ENCODE measurements at regions not wholly inside any gene's neighbourhood (a gene's known extent, or its start where the extent isn't known, plus 50 kb on each side); places are given as distances from the start of the nearest gene placed in this dataset.
"Not testable (repeated sequence)": the region's sequence is repeated elsewhere in the genome, so short reads cannot be mapped to it uniquely, and the experiment has no call there.

DNA sequence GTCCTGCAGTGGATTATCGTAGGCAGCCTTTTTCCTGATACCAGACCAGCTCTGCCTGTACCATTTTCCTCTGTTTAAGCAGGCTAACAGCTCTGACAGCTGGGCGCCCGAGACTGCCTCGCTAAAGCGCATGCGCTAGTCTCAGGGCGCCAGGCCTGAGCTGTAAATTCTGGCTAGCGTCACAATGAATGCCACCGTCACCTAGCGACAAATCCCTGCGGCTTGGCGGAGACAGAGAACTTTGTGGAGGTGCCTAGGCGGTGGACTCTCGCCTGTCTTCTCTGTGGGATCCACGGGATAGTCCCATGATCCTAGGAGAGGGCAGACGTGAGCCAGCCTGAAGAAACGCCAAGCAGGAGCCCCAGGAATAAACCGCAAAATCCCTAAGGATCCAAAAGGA is 573.9 kb downstream of the KCNJ18 start:
- FAIRE-seq = no peak

DNA sequence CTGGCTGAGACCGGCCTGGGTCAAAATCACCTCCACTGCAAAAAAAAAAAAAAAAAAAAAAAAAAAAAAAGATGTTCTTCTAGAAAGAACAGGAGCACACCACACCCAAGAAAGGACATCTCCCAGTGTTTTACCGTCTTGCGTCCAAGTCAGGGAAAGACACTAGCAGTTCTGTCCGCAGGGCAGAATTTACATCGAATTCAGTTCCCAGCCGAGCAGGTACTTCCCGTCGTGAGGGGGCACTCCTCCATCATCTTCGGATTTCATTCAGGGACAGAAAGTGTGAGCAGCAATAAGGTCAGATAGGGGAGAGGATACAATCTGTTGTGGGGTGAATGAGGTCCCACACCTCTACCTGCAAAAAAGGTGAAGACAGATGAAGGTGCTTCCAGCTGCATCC is 574.7 kb downstream of the KCNJ18 start:
- no peak for FAIRE-seq

DNA sequence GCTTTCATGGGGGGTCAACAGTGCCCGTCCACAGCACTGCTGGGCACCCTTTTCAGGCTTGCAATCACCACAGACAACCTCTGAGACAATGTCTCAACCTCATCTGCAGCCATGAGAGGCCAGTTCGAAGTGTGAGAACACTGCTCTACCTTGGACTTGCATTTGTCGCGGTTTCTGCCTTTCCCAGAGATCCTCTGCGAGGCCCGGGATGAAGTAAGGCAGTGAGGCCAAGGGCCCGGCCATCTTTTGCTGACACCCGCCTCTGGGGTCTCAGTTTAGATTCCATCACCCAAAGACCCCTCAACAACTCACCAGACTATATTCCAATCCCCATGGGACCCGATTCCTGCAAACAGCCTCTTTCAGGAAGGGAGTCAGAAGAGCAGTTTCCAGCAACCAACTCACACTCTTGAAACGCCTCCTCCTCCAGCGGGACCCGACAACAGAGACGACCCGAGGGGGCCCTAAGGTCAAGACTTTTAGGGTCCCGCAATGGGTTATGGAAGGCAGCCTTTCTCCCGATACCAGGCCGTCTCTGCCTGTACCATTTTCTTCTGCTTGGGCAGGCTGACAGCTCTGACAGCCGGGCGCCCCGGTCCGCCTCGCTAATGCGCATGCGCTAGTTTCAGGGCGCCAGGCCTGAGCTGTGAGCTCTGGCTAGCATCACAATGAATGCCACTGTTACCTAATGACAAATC is 576.0 kb downstream of the KCNJ18 start:
- no peak for FAIRE-seq

DNA sequence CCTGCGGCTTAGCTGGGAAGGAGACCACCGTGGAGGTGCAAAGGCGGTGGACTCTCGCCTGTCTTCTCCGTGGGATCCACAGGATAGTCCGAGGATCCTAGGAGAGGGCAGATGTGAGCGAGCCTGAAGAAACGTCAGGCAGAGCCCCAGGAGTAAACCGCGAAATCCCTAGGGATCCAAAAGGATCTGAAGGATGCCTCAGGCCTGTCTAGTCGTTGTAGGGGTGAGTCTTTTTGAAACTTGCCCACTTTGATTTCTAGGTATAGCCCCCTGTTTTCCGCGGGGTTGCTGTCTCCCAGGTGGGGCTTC is 576.5 kb downstream of the KCNJ18 start:
- no peak for FAIRE-seq

DNA sequence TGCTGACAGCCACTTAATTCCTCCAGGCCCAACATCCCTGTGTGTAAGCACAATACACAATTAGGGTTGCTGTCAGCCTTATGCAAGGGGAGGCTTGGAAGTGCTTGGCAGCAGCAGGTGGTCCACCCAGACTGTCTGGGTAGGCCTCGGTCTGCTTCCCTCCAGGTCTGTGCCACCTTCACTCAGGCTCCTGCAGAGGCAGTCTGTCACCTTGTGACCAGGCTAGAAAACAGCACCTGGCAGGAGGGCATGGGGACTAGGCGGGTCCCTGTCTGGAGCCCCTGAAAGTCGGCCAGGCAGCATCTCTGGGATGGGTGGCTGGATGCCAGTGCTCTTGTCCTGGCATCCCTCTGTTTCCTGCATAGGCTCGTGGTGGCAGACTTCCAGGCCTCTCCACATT is 578.1 kb downstream of the KCNJ18 start:
- FAIRE-seq = no peak

DNA sequence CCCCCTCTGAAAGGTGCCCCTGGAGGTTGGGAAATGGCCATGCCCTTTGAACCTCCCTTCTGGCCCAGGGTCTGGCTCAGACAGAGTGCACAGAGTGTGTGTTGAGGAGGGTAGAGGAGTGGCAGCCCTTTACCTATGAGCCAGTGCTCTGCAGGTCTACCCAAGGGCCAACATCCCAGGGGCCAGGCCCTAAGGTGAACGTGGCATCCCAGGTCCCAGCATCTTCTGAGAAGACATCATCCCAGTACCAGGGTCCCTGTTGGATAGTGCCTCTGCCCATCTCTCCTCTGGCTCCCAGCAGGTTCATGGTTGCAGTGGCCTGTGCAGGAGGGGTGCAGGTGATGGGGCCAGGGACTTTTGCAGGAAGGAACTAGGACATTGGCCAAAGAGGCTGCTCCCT is 578.5 kb downstream of the KCNJ18 start:
- not testable (repeated sequence) for FAIRE-seq

DNA sequence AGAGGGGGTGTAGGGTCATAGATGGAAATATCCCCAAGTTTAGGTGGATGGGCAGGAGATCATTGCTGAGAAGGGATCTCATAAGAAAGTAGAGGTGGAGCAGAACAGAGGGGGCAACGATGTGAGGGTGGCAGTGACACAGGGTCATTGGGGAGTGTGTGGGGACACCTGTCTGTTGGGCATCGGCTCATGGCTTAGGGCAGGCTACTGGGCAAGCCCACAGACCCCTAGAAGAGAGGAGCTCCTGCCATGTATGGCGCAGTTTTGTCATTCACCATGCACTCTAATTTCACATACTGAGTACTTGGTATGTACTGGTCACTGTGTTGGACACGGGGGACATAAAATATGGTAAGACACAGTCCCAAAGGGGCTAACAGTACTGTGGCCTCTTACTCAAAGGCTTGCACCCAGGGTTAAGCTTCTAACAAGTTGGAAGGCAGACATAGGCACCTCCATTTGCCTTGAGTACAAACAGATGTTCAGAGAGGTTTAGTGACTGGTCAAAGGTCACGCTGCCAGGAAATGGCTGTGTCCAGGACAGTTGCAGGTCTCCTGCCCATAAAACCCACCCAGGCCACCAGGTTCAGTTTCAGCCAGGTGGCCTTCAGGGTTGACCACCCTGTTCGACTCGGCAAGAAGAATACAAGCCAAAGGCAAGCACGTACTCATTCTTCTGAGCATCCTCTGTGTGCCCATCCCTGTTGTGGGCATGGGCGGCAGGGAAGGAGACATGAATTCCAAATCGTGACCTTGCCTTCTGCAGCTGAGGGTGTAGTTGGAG is 580.2 kb downstream of the KCNJ18 start:
- no peak for FAIRE-seq

DNA sequence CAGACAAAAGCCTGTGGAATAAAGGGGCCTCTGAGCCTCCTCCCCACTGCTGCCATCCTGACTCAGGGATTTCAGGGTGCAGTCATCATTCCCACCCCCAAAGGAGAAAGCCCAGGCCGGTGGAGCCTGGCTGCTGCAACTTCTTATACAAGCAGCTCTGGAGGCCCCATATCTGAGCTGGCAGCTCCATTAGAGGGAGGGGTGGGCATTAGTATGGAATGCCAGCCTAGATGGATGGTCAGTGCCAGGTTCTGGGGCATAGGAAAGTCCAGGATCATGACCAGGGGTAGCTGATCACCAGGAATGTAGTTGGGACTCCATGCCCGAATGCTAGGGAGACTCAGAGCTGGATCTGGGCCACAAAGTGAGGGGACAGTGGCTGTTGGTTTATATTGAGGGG is 581.0 kb downstream of the KCNJ18 start:
- FAIRE-seq = no peak

DNA sequence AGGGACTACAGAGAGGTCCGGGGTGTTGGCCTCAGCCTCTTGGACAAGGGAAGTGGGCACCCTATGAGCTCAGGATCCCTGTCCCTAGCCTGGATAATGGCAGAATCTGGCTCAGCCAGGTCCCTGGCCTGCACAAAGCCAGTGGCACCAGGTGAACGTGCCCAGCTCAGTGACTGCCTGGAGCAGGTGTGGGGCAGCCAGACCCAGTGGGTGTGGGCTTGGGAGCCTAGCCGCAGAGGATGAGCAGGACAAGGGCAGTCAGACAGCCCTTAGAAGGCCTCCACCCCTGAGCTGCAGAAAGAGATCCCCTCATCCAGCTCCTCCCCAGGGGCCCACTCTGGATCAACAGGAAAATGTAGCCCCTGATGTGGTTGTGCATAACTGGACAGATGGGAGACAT is 585.3 kb downstream of the KCNJ18 start:
- no peak for FAIRE-seq

DNA sequence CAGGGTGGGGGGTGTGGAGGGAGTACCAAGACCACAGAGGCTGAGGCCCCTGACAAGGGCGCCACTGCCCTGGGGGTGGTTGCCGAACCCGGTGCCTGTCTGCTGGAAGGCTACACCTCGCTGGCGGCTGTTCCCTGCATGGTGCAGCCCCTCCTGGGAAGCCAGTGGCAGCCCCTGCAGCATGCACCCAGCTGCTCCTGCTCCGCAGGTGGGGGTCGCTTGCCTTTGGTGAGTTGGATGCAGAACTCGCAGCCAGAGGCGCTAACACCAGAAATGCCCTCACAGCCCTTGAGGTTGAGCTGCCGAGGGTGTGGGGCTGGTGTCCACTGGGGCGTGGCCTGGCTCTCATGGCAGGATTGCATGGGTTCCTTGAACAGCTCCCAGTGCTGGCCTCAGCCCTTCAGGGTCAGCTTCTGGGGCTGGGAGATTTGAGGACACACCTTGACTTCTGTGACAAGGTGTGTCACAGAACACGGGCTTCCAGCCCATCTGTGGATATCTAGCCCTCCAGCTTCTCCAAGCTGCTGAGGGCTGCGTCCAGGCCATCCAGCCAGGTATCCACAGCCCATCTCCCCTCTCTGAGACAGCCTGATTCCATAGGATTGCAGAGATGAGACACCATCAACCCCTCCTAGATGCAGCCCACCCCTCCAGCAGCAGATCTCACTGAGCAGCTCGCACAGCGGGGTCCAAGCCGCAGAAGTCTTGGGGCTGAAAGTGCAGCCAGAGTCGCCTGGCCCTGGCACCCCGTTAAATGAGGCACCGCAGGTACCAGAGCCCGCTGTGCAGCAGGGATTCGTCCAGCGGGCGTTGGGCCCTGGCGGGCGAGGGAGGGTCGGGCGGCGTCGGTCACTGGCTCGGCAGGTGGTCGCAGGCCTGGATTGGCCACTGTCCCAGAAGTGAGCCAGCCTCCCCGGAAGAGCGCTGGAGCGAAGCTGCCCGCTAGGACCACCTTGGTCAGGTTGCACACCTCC is 586.3 kb downstream of the KCNJ18 start:
- no peak for FAIRE-seq

DNA sequence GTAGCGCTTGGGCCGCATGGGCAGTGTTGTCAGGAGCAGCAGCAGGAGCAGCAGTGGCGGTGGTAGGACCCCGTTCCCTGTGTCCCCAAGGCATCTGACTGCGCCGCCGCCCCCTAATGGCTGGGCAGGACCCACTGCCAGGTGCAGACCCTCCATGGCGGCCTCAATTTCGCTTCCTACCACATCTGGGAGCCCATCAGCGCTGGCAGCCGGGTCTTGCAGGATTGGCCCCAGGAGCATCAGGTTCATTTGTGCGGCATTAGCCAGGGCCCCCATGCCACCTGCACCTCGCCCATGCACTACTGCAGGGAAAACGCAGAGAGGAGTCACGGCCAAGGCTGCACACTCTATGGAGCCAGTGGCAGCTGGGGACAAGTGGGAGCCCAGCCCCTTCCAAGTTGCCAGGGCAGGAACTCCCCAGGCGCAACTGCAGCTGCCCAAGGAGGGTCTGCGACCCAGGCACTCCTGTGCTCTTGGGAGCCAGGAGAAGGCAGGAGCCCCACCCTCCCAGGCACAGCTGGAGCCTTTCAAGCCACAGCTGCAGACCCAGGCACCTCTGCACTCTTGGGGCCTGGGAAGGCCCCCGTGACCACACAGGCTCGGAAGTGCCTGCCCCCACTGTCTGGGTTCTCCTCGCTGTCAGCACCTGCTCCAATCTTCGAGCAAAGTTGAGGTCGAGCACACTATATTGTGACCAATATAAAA is 594.2 kb downstream of the KCNJ18 start:
- no peak for FAIRE-seq

DNA sequence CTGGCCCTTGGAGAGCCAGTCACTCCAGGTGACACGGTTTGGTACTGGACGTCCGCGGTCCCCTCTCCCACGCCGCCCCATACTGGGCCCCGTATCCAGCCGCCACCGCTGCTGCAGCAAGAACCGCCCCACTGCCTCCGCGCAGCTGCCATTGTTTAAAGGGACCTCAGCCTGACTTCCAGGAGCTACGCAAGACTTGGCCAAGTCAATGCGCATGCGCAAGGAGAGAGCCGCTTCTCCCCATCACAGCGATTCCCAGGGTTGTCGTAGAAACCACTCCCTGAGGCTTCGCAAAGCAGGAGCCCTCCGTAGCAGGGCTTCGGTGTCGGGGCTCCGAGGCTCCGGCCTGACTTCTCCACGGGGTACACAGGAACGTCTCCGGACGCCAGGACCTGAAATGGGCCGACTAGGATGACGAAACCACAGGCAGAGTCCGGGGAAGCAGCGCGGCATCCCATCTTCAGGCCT is 606.2 kb downstream of the KCNJ18 start:
- FAIRE-seq = not testable (repeated sequence)

DNA sequence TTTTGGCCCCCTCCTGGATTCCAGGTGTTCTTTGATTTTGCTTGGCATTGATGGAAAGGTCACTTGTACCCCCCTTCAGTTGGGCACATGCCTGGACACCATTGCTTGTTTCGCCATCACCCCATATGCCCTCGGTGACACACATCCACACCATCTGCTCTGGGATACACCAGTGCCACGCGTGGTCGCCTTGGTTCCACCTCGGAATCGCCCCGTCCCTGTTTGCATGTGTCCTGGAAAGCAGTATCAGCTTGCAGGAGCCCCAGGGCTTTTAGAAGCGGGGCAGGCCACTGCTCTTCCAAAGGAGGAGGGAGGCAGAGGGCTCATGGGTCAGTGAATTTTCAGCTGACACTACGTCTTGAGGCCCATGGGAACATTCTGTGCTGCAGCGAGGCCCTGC is 607.9 kb downstream of the KCNJ18 start:
- no peak for FAIRE-seq

DNA sequence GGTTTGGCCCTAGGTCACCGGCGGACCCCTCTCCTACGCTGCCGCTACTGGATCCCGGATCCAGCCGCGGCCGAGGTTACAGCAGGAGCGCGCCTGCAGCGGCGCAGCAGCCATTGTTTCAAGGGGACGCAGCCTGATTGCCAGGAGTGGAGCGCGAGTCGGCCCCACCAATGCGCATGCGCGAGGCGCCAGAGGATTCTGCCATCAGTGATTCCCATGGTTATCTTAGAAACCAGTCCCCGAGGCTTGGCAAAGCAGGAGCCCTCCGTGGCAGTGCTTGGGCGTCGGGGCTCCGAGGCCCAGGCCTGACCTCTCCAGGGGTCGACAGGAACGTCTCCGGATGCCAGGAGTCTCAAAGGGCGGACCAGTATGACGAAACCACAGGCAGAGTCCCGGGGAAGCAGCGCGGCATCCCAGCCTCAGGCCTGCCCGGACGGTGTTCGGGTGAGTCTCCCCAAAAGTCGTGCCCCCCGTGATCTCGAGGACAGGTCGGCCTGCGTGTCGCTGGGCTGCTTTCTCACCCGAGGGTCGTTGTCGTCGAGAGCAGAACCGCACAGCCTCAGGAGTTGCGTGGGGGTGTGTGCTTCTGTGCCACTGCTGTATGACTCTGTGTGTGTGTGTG is 608.5 kb downstream of the KCNJ18 start:
- FAIRE-seq = no peak

DNA sequence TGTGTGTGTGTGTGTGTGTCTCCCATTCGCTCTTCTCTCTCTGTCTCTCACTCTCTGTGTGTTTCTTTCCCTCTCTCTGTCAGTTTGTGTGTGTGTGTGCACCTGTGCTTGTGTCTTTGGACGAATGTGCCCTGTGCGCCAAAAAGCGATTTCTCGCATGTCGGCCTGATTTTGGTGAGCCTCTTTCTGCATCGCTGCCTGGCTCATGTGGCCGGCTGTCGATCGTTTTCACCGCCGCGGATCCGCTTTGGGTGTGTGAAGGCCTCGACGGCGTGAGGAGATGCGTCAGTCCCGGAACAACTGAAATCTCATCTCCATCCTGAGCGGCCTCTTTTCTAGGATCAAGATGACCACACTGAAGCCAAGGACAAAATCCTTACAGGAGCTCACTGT is 609.0 kb downstream of the KCNJ18 start:
- FAIRE-seq = no peak

DNA sequence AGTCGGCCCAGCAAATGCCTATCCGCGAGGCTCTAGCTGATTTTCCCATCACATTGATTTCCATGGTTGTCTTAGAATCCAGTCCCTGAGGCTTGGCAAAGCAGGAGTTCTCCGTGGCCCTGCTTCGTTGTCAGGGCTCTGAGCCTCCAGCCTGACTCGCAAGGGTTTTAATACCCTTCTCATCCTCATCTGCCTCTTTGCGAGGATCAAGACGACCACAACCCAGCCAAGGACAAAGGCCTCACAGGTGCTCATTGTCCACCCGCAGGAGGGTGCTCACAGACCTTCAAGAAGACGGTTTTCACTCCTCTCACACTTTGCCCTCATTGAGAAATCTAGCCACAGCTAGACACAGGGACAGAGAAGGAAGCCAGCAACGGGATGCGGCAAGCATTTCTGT is 610.8 kb downstream of the KCNJ18 start:
- no peak for FAIRE-seq

DNA sequence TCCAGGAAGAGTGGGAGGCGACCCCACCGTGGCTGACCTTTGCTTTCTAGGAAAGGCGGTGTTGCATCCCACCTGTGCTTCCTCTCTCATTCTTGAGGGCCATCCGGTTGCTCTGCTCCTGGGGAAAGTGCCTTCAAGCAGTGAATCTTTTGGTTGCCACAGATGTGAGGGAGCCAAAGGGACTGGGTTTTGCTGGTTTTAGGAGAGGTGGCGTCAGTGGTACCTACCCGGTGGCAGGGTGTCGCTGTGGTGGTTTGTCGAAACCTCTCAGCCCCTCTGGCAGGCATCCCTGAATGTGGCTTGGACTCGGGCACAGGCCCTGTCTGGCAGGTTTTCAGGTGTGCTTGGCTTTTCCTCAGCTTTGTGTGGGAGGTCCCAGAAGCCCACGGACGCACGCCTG is 611.5 kb downstream of the KCNJ18 start:
- no peak for FAIRE-seq

DNA sequence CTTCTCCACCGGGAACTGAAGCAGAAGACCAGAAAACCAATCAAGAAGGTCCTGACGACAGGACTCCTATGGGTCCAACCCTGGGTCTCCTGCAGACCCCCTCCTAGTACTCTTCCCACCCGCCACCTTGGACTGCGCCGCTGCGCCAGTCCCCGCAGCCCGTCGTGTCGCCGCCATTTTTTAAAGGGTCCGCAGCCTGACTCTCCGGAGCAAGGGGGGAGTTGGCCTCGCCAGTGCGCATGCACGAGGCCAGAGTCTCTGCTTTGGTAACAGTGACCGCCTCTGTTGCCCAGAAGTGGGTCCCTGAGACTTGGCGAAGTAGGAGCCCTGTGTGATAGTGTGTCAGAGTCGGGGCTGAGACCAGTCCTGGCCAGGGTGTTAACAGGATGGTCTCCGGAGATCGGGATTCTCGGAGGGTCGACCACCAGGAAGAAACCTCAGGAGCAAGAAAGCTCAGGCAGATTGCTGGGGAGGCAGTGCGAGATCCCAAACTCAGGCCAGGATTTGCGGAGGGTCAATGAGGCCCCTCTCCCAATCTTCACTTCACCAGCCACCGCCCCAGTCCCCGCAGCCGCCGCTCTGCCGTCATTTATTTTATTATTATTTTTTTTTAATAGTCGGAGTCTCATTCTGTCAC is 612.5 kb downstream of the KCNJ18 start:
- FAIRE-seq = no peak

DNA sequence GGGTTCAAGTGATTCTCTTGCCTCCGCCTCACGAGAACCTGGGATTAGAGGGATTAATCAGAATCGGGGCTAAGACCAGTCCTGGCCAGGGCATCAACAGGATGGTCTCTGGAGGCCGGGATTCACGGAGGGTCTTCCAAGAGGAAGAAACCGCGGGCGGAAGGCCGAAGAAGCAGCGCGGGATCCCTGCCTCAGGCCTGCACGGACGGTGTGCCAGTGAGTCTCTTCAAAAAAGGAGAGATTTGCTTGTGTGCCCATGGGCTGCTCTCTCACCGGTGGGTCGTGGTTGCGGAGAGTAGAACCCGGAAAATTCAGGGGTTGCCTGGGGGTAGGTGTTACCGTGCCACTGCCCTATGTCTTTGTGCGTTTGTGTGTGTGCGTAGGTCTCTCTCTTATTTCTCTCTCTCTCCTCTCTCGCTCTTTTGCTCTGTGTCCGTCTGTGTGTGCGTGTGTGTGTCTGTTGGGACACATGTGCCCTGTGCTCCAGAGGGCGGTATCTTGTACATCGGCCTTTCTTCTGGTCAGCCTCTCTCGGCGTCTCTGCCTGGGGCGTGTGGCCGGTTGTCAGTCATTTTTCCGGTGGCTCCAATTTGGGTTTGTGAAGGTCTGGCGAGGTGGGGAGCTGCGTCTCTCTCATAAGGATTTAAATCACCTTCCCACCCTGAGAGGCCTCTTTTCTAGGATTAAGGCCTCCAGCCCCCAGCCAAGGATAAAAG is 613.2 kb downstream of the KCNJ18 start:
- FAIRE-seq = no peak

DNA sequence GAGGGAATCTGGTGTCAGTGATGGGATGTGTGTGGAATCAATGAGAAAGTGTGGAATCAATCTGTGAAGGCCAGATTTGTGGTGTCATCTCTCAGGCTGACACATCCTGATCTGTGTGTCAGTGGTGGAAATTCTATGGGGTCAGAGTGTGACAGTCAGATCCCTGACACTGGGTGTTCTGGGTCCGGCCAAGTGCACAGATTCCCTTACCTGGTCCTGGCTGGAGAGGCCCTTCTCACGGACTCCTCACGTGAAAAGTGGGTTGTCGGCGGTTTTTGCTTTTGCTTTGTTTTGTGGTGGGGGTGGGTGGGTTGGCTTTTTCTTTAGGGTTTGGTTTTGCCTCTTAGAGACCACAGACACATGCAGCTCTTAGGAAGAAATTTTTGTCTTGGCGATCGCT is 618.0 kb downstream of the KCNJ18 start:
- not testable (repeated sequence) for FAIRE-seq

Measured in A204.1 (cell line).